ENCODE measurements at regions not wholly inside any gene's neighbourhood (a gene's known extent, or its start where the extent isn't known, plus 50 kb on each side); places are given as distances from the start of the nearest gene placed in this dataset.
"Not testable (repeated sequence)": the region's sequence is repeated elsewhere in the genome, so short reads cannot be mapped to it uniquely, and the experiment has no call there.

DNA sequence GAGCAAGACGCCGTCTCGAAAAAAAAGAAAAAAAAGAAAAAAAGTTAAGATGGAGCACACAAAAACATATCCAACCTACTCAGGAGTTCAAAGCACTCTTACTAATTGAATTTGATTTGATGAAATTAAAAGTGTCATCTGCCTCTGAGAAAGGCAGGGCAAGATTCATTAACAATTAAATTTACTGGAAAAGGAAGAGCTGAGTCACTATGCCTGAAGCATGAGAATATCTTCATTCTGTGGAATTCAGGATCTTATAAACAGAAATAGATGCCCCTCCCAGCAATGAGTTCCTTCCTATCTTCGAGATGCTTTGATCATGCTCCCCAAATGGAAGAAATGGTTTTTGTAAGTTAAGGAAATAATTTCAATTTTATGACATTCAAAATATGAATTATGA, 61.0 kb upstream of the ST3GAL6 start:
- no peaks in the 10 kb centered on the region for H3K27me3 ChIP-seq (ENCODE audit: insufficient read depth in 3 of 3, low read length in 2 of 3)
- no peak overlapping the region for H3K4me3 ChIP-seq
- DNase-seq (no peak), ATAC-seq (no peak)
- intact Hi-C loops (cut with DNase I), result no loop called here
- H3K4me1 ChIP-seq, result no peaks in the 10 kb centered on the region
- TF ChIP-seq, protein P1, sequence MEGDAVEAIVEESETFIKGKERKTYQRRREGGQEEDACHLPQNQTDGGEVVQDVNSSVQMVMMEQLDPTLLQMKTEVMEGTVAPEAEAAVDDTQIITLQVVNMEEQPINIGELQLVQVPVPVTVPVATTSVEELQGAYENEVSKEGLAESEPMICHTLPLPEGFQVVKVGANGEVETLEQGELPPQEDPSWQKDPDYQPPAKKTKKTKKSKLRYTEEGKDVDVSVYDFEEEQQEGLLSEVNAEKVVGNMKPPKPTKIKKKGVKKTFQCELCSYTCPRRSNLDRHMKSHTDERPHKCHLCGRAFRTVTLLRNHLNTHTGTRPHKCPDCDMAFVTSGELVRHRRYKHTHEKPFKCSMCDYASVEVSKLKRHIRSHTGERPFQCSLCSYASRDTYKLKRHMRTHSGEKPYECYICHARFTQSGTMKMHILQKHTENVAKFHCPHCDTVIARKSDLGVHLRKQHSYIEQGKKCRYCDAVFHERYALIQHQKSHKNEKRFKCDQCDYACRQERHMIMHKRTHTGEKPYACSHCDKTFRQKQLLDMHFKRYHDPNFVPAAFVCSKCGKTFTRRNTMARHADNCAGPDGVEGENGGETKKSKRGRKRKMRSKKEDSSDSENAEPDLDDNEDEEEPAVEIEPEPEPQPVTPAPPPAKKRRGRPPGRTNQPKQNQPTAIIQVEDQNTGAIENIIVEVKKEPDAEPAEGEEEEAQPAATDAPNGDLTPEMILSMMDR (IDR thresholded peaks at IDR 0.05), result no peak
- 76 to 89% (median 86%) methylated on average over 4 of the region's 4 CpGs for WGBS, 3 donors
- H3K27ac ChIP-seq, result no peak overlapping the region
- no peaks in the 10 kb centered on the region for H3K36me3 ChIP-seq (ENCODE audit: insufficient read depth in 1 of 2, low read depth in 1 of 2)
- H3K9me3 ChIP-seq, result no peaks in the 10 kb centered on the region

DNA sequence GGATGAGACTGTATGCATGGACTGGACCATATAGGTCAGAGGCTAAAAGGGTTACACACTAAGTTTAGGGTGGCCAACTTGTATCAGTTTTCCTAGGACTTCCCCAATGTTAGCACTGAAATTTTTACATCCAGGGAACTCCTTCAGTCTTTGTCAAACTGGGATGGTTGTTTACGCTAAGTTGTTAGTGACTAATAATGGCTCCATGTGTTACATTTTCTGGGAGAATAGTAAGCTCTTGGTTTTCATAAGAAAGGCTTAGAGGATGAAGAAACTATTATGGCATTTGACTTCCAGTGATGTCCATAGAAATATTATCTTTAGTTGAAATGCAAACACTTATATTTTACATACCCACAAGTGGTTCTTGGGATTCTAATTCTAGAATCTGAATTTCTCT, 57.9 kb upstream of the ST3GAL6 start:
- WGBS, 3 donors, result 92 to 100% (median 95%) methylated on average over 1 of the region's 1 CpG
- Histone ChIP-seq H3K9me3 (no peaks in the 10 kb centered on the region), H3K4me1 (no peaks in the 10 kb centered on the region), H3K4me3 (no peak overlapping the region), H3K27me3 (ENCODE audit: insufficient read depth in 3 of 3, low read length in 2 of 3) (no peaks in the 10 kb centered on the region), H3K36me3 (ENCODE audit: insufficient read depth in 1 of 2, low read depth in 1 of 2) (no peaks in the 10 kb centered on the region), H3K27ac (no peak overlapping the region)
- TF ChIP-seq, protein P1 (IDR thresholded peaks at IDR 0.05), result no peak
- intact Hi-C loops (cut with DNase I), result no loop called here
- ATAC-seq (no peak), DNase-seq (no peak)

DNA sequence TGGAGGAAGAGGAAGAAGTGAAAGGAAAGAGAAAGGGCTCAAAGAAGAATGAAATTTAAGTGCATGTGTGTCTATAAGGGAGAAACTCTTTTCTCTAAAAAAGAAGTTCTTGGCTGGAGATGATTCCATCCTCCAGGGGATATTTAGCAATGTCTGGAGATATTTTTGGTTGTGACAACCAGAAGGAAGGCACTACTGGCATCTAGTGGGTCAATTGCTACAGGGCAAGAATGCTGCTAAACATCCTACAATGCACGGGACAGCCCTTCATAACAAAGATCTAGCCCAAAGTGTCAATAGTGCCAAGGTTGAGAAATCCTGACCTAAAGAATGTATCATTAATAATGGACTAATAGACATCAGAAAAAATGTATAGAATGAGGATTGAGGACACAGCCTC, 57.4 kb upstream of the ST3GAL6 start:
- Histone ChIP-seq H3K27me3 (ENCODE audit: insufficient read depth in 3 of 3, low read length in 2 of 3) (no peaks in the 10 kb centered on the region), H3K4me3 (no peak overlapping the region), H3K27ac (no peak overlapping the region), H3K9me3 (no peaks in the 10 kb centered on the region), H3K36me3 (ENCODE audit: insufficient read depth in 1 of 2, low read depth in 1 of 2) (no peaks in the 10 kb centered on the region), H3K4me1 (no peaks in the 10 kb centered on the region)
- ATAC-seq (no peak), DNase-seq (no peak)
- TF ChIP-seq, protein P1 (IDR thresholded peaks at IDR 0.05), result no peak
- intact Hi-C loops (cut with DNase I), result no loop called here
- 23 to 62% (median 59%) methylated on average over 1 of the region's 1 CpG for WGBS, 3 donors

GRCh38 chr3:98708681-98709080, 54.5 kb upstream of the ST3GAL6 start:
- ATAC-seq; H3K9me3 ChIP-seq; H3K27ac ChIP-seq; DNase-seq; H3K27me3 ChIP-seq (ENCODE audit: insufficient read depth in 3 of 3, low read length in 2 of 3); H3K36me3 ChIP-seq (ENCODE audit: insufficient read depth in 1 of 2, low read depth in 1 of 2); H3K4me3 ChIP-seq; intact Hi-C loops (cut with DNase I); H3K4me1 ChIP-seq: not testable (repeated sequence)
- 35 to 38% (median 36%) methylated on average over 6 of the region's 6 CpGs for WGBS, 3 donors

DNA sequence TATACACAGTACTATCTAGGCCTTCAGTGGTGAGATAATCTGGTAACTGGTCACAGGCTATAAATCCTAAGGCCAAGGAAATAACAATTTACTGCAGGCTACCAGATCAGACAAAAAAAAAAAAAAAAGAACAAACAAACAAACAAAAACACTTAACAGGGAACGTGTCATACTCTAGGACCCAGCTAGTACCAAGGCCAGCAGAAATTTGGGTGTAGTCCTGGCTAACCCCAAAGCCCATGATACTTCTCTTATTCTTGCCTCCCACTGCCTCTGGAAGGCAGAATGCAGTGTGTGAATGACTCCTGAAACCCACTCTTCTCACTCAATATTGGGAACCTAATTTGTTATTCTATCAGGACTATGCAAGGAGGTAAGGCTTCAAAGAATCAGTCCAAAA, 53.7 kb upstream of the ST3GAL6 start:
- Histone ChIP-seq H3K27me3 (ENCODE audit: insufficient read depth in 3 of 3, low read length in 2 of 3) (no peaks in the 10 kb centered on the region), H3K36me3 (ENCODE audit: insufficient read depth in 1 of 2, low read depth in 1 of 2) (no peaks in the 10 kb centered on the region), H3K27ac (no peak overlapping the region), H3K4me1 (no peaks in the 10 kb centered on the region), H3K9me3 (no peaks in the 10 kb centered on the region), H3K4me3 (no peak overlapping the region)
- TF ChIP-seq, protein P1 (IDR thresholded peaks at IDR 0.05), result no peak
- ATAC-seq (no peak), DNase-seq (no peak)
- intact Hi-C loops (cut with DNase I), result no loop called here
- 54 to 64% (median 62%) methylated on average over 1 of the region's 1 CpG for WGBS, 3 donors

All from psoas muscle (tissue), 7 donors.